T-cell (primary cell): ENCODE measurements at regions not wholly inside any gene's neighbourhood (a gene's known extent, or its start where the extent isn't known, plus 50 kb on each side); places are given as distances from the start of the nearest gene placed in this dataset.

Source experiments
- ATAC-seq, 4 experiments: fragments of 200-7000 bp in 3 of 4; fragments of 150-1000 bp in 1 of 4; cut with Tn5 transposase; replicated peaks in 1 of 4; 1 replicate in 3 of 4; 2 replicates in 1 of 4; pipeline ENCODE4 v1.10.0; 2021; ENCODE audit warnings: moderate library complexity in 3 of 4, mild to moderate bottlenecking in 2 of 4, moderate number of reproducible peaks in 1 of 4
- CTCF ChIA-PET, 2 donors: fragments of 300-600 bp; sonication (Branson Sonifier 250); formaldehyde crosslinking; loops; one replicate each; lab custom pipeline; 2022; ENCODE audit warnings: antibody characterized with exemption in 2 of 2; lab: Charles Lee
- POLR2A ChIA-PET, 2 donors: fragments of 300-600 bp; sonication (Branson Sonifier 250); formaldehyde crosslinking; loops; one replicate each; lab custom pipeline; 2022; ENCODE audit warnings: antibody characterized with exemption in 2 of 2; lab: Charles Lee
- DNase-seq, 35 experiments: peaks; one replicate each; pipeline versions ENCODE4 v3.0.0 to v3.0.0-alpha.2; 2013 to 2023
- H3K27ac ChIP-seq: one replicate; pipeline ENCODE4 v1.5.1; 2013; ENCODE audit warnings: low read length
- H3K27me3 ChIP-seq, 2 experiments: replicated peaks in 1 of 2; 1 replicate in 1 of 2; 2 replicates in 1 of 2; pipeline versions ENCODE4 v1.6.1 to v1.7.0; 2013; ENCODE audit warnings: low read length in 1 of 2, mixed read lengths in 1 of 2; ENCODE audit not compliant: control insufficient read depth in 2 of 2, insufficient read depth in 2 of 2; ENCODE audit errors: extremely low read depth in 1 of 2
- H3K36me3 ChIP-seq, 2 donors: 1 replicate in 1 of 2; 2 replicates in 1 of 2; pipeline versions ENCODE4 v1.6.1 to v1.7.0; 2013; ENCODE audit warnings: low read length in 1 of 2; ENCODE audit not compliant: control insufficient read depth in 2 of 2, insufficient read depth in 1 of 2; ENCODE audit errors: extremely low read depth in 1 of 2
- H3K4me1 ChIP-seq, 2 experiments: 1 replicate in 1 of 2; 2 replicates in 1 of 2; pipeline versions ENCODE4 v1.6.1 to v1.7.0; 2013; ENCODE audit warnings: low read length in 2 of 2, mixed read lengths in 1 of 2; ENCODE audit not compliant: insufficient read depth in 2 of 2, control insufficient read depth in 1 of 2; ENCODE audit errors: extremely low read depth in 1 of 2
- H3K4me3 ChIP-seq, 2 donors: 1 replicate in 1 of 2; 2 replicates in 1 of 2; pipeline versions ENCODE4 v1.5.1 to v1.7.0; 2013; ENCODE audit warnings: mild to moderate bottlenecking in 2 of 2, low read length in 1 of 2, moderate library complexity in 1 of 2; ENCODE audit not compliant: control insufficient read depth in 1 of 2; ENCODE audit errors: extremely low read depth in 1 of 2
- H3K9me3 ChIP-seq: 2 replicates; pipeline ENCODE4 v1.7.0; 2013
- H3K27ac Mint-ChIP-seq, 2 donors: one replicate each; pipeline ENCODE4 v1.8.0; 2020 to 2021; ENCODE audit warnings: mild to moderate bottlenecking in 2 of 2, mixed read lengths in 2 of 2
- H3K27me3 Mint-ChIP-seq, 2 donors: one replicate each; pipeline ENCODE4 v1.8.0; 2021 to 2022; ENCODE audit warnings: mixed read lengths in 2 of 2
- H3K36me3 Mint-ChIP-seq: one replicate; pipeline ENCODE4 v1.8.0; 2021; ENCODE audit warnings: mixed read lengths
- H3K4me1 Mint-ChIP-seq, 3 donors: one replicate each; pipeline ENCODE4 v1.8.0; 2020 to 2022; ENCODE audit warnings: mixed read lengths in 3 of 3, mild to moderate bottlenecking in 1 of 3
- H3K4me3 Mint-ChIP-seq, 3 donors: one replicate each; pipeline ENCODE4 v1.8.0; 2020 to 2022; ENCODE audit warnings: mild to moderate bottlenecking in 3 of 3, mixed read lengths in 3 of 3, moderate library complexity in 3 of 3
- H3K9me3 Mint-ChIP-seq, 3 donors: one replicate each; pipeline ENCODE4 v1.8.0; 2020 to 2022; ENCODE audit warnings: mixed read lengths in 3 of 3
- WGBS: methylation state at CpG from one replicate; pipeline ENCODE4 v1.1.5; 2013; ENCODE audit warnings: missing lambda C conversion rate; ENCODE audit not compliant: insufficient coverage; 5-methylcytosine and 5-hydroxymethylcytosine counted together

DNA sequence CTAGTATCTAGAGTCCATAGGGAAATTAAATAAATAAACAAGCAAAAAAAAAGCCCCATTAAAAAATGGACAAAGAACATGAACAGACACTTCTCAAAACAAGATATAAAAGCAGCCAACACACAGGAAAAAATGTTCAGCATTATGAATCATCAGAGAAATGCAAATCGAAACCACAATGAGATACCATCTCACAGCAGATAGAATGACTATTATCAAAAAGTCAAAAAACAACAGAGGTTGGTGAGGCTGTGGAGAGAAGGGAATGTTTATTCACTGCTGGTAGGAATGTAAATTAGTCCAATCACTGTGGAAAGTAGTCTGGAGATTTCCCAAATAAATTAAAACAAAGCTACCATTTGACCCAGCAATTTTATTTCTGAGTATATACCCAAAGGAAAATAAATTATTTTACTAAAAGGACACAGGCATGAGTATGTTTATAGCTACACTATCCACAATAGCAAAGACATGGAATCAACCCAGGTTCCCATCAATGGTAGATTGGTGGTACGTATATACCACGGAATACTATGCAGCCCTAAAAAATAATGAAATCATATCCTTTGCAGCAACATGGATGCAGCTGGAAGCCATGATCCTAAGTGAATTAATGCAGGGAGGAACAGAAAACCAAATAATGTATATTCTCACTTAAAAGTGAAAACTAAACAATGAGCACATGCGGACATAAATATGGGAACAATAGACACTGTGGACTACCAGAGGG lies 366.5 kb upstream of the SEMA3C start:
- Histone ChIP-seq H3K4me3 (no peak overlapping the region), H3K9me3 (no peaks in the 10 kb centered on the region), H3K36me3 (no peaks in the 10 kb centered on the region), H3K4me1 (no peaks in the 10 kb centered on the region), H3K27ac (no peak overlapping the region), H3K27me3 (no peaks in the 10 kb centered on the region)
- WGBS = no CpG with 5 or more reads among the region's 4 CpGs
- DNase-seq (no peak), ATAC-seq (no peak)
- Mint-ChIP-seq H3K4me1 (no peaks in the 10 kb centered on the region), H3K4me3 (no peak overlapping the region), H3K36me3 (no peaks in the 10 kb centered on the region), H3K9me3 (peaks cover 0 to 17% (median 14%) of the 10 kb centered on the region in 3 donors), H3K27me3 (no peaks in the 10 kb centered on the region), H3K27ac (no peak overlapping the region)
- ChIA-PET POLR2A (no interaction called here), CTCF (no interaction called here)

- Mint-ChIP-seq H3K9me3 (peaks cover 0 to 20% (median 12%) of the 10 kb centered on the region in 3 donors), H3K27me3 (no peaks in the 10 kb centered on the region), H3K27ac (no peak overlapping the region), H3K4me3 (no peak overlapping the region), H3K36me3 (no peaks in the 10 kb centered on the region), H3K4me1 (no peaks in the 10 kb centered on the region)
- ATAC-seq (no peak), DNase-seq (no peak)
- POLR2A ChIA-PET = no interaction called here
- Histone ChIP-seq H3K4me1 (no peaks in the 10 kb centered on the region), H3K27me3 (no peaks in the 10 kb centered on the region), H3K4me3 (no peak overlapping the region), H3K27ac (no peak overlapping the region), H3K9me3 (no peaks in the 10 kb centered on the region), H3K36me3 (no peaks in the 10 kb centered on the region)
- CTCF ChIA-PET = no interaction called here
- WGBS = 100% methylated on average over 1 of the region's 1 CpG
These were observed 365.7 kb upstream of the SEMA3C start for GRCh38 chr7:81284576-81284975.

- Histone ChIP-seq H3K9me3 (no peaks in the 10 kb centered on the region), H3K27ac (no peak overlapping the region), H3K36me3 (no peaks in the 10 kb centered on the region), H3K4me1 (no peaks in the 10 kb centered on the region), H3K27me3 (no peaks in the 10 kb centered on the region), H3K4me3 (no peak overlapping the region)
- ATAC-seq = no peak
- POLR2A ChIA-PET = no interaction called here
- CTCF ChIA-PET = no interaction called here
- Mint-ChIP-seq H3K27me3 (no peaks in the 10 kb centered on the region), H3K4me1 (no peaks in the 10 kb centered on the region), H3K36me3 (no peaks in the 10 kb centered on the region), H3K9me3 (peaks cover 0 to 23% (median 11%) of the 10 kb centered on the region in 3 donors), H3K27ac (no peak overlapping the region), H3K4me3 (no peak overlapping the region)
- DNase-seq = no peak
These were observed 361.7 kb upstream of the SEMA3C start for GRCh38 chr7:81280531-81280930.

GRCh38 chr7:81277691-81278090 lies 358.8 kb upstream of the SEMA3C start:
- ATAC-seq (no peak), DNase-seq (no peak)
- Histone ChIP-seq H3K36me3 (no peaks in the 10 kb centered on the region), H3K27me3 (no peaks in the 10 kb centered on the region), H3K9me3 (no peaks in the 10 kb centered on the region), H3K4me3 (no peak overlapping the region), H3K27ac (no peak overlapping the region), H3K4me1 (no peaks in the 10 kb centered on the region)
- 100% methylated on average over 1 of the region's 2 CpGs for WGBS
- H3K4me1 Mint-ChIP-seq = no peaks in the 10 kb centered on the region
- CTCF ChIA-PET = no interaction called here
- peaks cover 4 to 16% (median 5%) of the 10 kb centered on the region in 3 donors for H3K9me3 Mint-ChIP-seq
- H3K36me3 Mint-ChIP-seq = no peaks in the 10 kb centered on the region
- no peak overlapping the region for H3K27ac Mint-ChIP-seq
- POLR2A ChIA-PET = no interaction called here
- no peak overlapping the region for H3K4me3 Mint-ChIP-seq
- no peaks in the 10 kb centered on the region for H3K27me3 Mint-ChIP-seq

DNA sequence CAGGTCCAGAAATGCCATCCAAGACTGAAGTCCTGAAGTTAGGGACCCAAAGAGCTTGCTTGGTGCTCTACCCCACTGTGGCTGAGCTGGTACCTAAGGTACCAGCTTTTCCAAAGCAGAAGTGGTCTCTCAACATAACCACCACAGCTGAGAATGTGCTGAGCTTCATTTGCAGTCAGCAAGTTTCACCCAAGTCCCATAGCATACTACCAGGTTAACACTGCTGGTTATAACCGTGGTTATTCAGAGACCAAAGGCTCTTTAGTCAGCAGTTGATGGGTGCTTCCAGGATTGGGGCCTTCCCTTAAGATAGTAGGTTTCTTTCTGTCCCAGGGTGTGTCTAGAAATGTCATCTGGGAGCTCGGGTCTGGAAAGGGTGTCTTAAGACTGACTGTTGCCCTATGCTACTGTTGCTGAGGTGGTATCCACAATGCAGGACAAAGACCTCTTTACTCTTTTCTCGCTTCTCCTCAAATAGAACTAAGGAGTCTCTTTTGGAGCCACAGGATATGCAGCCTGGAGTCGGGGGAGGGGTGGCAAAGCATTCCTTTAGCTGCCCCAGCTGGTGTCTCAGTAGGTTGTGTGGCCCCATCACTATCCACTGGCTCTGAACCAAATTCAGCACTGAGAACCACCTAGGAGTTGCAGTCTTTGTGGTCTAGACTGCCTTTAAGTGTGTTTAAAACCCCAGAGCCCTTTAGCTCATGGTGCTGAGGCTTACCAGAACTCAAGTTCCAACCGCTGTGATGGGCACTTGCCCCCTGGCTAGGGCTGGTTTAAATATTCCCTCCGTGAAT lies 354.9 kb upstream of the SEMA3C start:
- no peaks in the 10 kb centered on the region for H3K9me3 ChIP-seq
- 88% methylated on average over 2 of the region's 6 CpGs for WGBS
- Mint-ChIP-seq H3K27ac (no peak overlapping the region), H3K27me3 (no peaks in the 10 kb centered on the region), H3K36me3 (no peaks in the 10 kb centered on the region), H3K4me3 (no peak overlapping the region), H3K4me1 (no peaks in the 10 kb centered on the region), H3K9me3 (peaks cover 0 to 16% (median 4%) of the 10 kb centered on the region in 3 donors)
- ChIA-PET POLR2A (no interaction called here), CTCF (no interaction called here)
- H3K4me3 ChIP-seq = no peak overlapping the region
- ATAC-seq (no peak), DNase-seq (no peak)
- no peak overlapping the region for H3K27ac ChIP-seq
- no peaks in the 10 kb centered on the region for H3K36me3 ChIP-seq
- no peaks in the 10 kb centered on the region for H3K27me3 ChIP-seq
- no peaks in the 10 kb centered on the region for H3K4me1 ChIP-seq

GRCh38 chr7:81272176-81272575 lies 353.3 kb upstream of the SEMA3C start:
- Mint-ChIP-seq H3K27ac (no peak overlapping the region), H3K36me3 (no peaks in the 10 kb centered on the region), H3K9me3 (peaks cover 0 to 17% (median 4%) of the 10 kb centered on the region in 3 donors), H3K27me3 (no peaks in the 10 kb centered on the region), H3K4me3 (no peak overlapping the region), H3K4me1 (no peaks in the 10 kb centered on the region)
- CTCF ChIA-PET = no interaction called here
- Histone ChIP-seq H3K9me3 (no peaks in the 10 kb centered on the region), H3K27me3 (no peaks in the 10 kb centered on the region), H3K36me3 (no peaks in the 10 kb centered on the region), H3K27ac (no peak overlapping the region), H3K4me1 (no peaks in the 10 kb centered on the region), H3K4me3 (no peak overlapping the region)
- POLR2A ChIA-PET = no interaction called here
- 83% methylated on average over 1 of the region's 1 CpG for WGBS
- ATAC-seq (no peak), DNase-seq (no peak)
